AG09319 (cell line): ENCODE measurements at regions not wholly inside any gene's neighbourhood (a gene's known extent, or its start where the extent isn't known, plus 50 kb on each side); places are given as distances from the start of the nearest gene placed in this dataset.

ENCODE experiments used
- DNase-seq: peaks from one replicate; pipeline ENCODE4 v3.0.0-alpha.2; 2010; ENCODE audit warnings: low read depth; ENCODE audit errors: extremely low read depth
- CTCF ChIP-seq: IDR thresholded peaks from 2 replicates; pipeline ENCODE4 v1.5.1; 2011; ENCODE audit warnings: low read depth, mild to moderate bottlenecking, inconsistent platforms, low read length, moderate library complexity

- TF ChIP-seq CTCF, result no peak
- DNase-seq, result no peak
These were observed 72.8 kb upstream of the ZDHHC17 start for GRCh38 chr12:76690921-76691700.

GRCh38 chr12:76692846-76693245, 71.1 kb upstream of the ZDHHC17 start:
- no peak for DNase-seq
- no peak for TF ChIP-seq CTCF

- TF ChIP-seq CTCF, result no peak
- no peak for DNase-seq
These were observed 69.5 kb upstream of the ZDHHC17 start for GRCh38 chr12:76694369-76694768.

- no peak for TF ChIP-seq CTCF
- no peak for DNase-seq
These were observed 67.7 kb upstream of the ZDHHC17 start for GRCh38 chr12:76696186-76696585.

GRCh38 chr12:76697849-76698248, 66.1 kb upstream of the ZDHHC17 start:
- no peak for TF ChIP-seq CTCF
- DNase-seq, result no peak

- no peak for DNase-seq
- no peak for TF ChIP-seq CTCF
These were observed 65.6 kb upstream of the ZDHHC17 start for GRCh38 chr12:76698316-76698715.

GRCh38 chr12:76698966-76699365, 64.9 kb upstream of the ZDHHC17 start:
- no peak for TF ChIP-seq CTCF

More at GRCh38 chr12:76698966-76699365, 64.9 kb upstream of the ZDHHC17 start:
- DNase-seq, result no peak
